AG04449 (cell line): ENCODE measurements at regions not wholly inside any gene's neighbourhood (a gene's known extent, or its start where the extent isn't known, plus 50 kb on each side); places are given as distances from the start of the nearest gene placed in this dataset.

Source experiments
- CTCF ChIA-PET: fragments of 350-600 bp; formaldehyde crosslinking; extraction: SDS; loops from one replicate; lab custom pipeline; 2021; ENCODE audit warnings: antibody characterized with exemption; lab: Yijun Ruan, JAX
- POLR2A ChIA-PET: fragments of 400-600, 350-600 bp; formaldehyde crosslinking; extraction: SDS; loops from one replicate; lab custom pipeline; 2020; ENCODE audit warnings: antibody characterized with exemption, inconsistent platforms; lab: Yijun Ruan, JAX
- DNase-seq: peaks from one replicate; pipeline ENCODE4 v3.0.0-alpha.2; 2010; ENCODE audit warnings: low read depth, low spot score
- H3K4me3 ChIP-seq: 2 replicates; pipeline ENCODE4 v1.5.1; 2011; ENCODE audit warnings: low read depth, mild to moderate bottlenecking, control low read depth, low read length
- TF ChIP-seq, protein P1 (sequence below): IDR thresholded peaks from one replicate; pipeline ENCODE4 v1.5.1; 2011; ENCODE audit warnings: mild to moderate bottlenecking, moderate library complexity, low read length, control low read depth, inconsistent platforms; ENCODE audit not compliant: insufficient read depth; ENCODE audit errors: missing control alignments

DNA sequence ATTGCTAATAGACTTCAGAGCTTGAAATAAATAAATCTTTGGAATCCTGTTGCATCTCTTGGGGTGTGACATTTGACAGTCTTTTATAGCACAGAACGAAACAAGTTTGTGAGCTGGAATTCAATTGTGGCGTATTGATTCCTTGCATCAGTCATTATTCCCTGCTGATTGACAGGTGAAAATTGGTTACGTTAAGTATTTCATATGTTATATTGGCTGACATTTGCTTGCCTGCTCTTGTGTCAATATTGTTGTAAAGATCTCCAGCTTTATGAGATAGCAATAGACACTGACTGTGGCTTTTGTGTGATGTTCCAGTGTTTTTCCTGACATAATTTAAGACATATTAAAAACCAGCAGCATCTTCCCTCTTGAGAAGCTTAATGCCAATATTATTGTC, 644.4 kb upstream of the FAM241A start:
- no peak overlapping the region for H3K4me3 ChIP-seq
- TF ChIP-seq, protein P1, sequence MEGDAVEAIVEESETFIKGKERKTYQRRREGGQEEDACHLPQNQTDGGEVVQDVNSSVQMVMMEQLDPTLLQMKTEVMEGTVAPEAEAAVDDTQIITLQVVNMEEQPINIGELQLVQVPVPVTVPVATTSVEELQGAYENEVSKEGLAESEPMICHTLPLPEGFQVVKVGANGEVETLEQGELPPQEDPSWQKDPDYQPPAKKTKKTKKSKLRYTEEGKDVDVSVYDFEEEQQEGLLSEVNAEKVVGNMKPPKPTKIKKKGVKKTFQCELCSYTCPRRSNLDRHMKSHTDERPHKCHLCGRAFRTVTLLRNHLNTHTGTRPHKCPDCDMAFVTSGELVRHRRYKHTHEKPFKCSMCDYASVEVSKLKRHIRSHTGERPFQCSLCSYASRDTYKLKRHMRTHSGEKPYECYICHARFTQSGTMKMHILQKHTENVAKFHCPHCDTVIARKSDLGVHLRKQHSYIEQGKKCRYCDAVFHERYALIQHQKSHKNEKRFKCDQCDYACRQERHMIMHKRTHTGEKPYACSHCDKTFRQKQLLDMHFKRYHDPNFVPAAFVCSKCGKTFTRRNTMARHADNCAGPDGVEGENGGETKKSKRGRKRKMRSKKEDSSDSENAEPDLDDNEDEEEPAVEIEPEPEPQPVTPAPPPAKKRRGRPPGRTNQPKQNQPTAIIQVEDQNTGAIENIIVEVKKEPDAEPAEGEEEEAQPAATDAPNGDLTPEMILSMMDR, result no peak
- CTCF ChIA-PET, result no interaction called here
- POLR2A ChIA-PET, result no interaction called here
- no peak for DNase-seq

DNA sequence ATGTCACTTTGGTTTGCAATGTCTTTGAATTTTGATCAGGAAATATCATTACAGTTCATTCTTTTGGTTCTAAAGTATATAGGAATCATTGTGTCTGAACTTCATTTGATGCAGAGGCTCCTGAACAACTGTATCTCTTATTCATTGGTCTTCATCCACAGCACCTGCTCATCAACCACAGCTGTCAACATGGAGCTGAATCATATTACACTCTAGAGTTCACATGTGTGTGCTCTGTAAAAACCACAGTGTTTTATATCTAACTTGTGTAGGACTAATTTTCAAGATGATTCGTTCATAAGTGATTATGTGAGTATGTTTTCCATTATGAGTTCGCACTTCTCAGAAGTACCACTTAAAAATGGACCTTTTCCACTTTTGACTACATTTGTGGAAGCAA, 643.3 kb upstream of the FAM241A start:
- POLR2A ChIA-PET, result no interaction called here
- DNase-seq, result no peak
- CTCF ChIA-PET, result no interaction called here
- TF ChIP-seq, protein P1, result no peak
- H3K4me3 ChIP-seq, result no peak overlapping the region

DNA sequence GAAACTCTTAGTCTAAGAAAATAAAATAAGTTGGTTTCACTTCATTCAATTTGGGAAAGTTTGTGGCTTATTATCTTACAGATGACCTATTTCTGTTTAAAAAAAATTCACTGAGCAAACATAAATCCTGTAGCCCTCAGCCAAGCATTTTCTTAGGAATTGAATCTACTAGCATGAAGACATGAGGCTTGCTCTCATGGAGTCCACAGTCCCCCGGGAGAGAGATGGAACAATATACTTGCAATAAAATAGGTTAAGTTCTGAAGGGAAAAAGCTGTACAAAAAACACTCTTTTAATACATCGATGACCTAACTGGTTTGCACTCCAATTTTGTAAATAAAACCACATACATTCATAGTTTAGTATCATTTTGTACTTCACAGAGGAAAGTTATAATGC, 642.6 kb upstream of the FAM241A start:
- H3K4me3 ChIP-seq, result no peak overlapping the region
- no peak for DNase-seq
- ChIA-PET CTCF (no interaction called here), POLR2A (no interaction called here)
- TF ChIP-seq, protein P1, result no peak

DNA sequence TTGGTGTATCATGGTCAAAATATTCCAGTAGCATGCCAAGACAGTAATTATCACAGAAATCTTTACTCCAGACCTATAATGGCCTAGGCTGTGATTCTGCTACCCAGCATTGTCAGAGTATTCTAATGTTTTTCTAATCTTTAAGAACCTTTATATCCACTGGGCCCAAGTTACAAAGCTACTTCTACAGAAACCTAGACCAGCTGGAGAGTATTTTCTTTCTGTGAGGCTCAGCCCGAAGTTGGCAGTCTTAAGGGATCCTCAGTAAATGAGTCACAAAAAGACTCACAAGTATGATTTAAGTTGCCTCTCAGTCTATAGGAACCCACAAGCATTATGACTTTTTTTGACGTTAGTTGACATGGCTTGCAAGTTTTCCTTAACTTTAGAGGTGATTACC, 638.5 kb upstream of the FAM241A start:
- DNase-seq, result peak; percentile 69
- CTCF ChIA-PET, result interaction anchor here (0.7 kb wide), 1 partner anchor 37 kb away, joined by 3 read pairs; no protein-coding TSS in a partner anchor
- H3K4me3 ChIP-seq, result no peak overlapping the region
- TF ChIP-seq, protein P1, result no peak
- POLR2A ChIA-PET, result interaction anchor here (0.5 to 1.0 kb wide), 2 partner anchors 23 to 25 kb away, joined by 3 to 5 read pairs; no protein-coding TSS in a partner anchor

DNA sequence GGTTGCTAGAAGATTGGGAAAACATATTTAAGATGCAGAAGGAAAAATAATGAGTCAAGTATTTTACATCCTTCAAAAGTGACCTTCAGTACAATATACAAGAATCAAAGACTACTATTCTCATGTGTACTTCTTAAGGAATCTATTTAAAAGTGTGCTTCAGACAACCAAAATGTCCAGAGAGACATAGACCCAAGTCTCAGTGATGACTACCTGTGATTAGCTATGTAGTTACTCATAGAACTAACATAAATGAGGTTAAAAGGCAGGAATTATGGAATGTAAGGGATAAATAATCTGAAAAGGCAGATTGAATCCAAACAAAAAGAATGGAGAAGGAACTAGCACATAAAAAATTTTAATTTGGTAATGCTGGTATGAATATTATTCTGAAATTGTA, 634.7 kb upstream of the FAM241A start:
- ChIA-PET CTCF (interaction anchor here (0.8 kb wide), 2 partner anchors 93 to 230 kb away, joined by 3 to 4 read pairs; no protein-coding TSS in a partner anchor), POLR2A (no interaction called here)
- no peak for DNase-seq
- TF ChIP-seq, protein P1, result no peak
- H3K4me3 ChIP-seq, result no peak overlapping the region

DNA sequence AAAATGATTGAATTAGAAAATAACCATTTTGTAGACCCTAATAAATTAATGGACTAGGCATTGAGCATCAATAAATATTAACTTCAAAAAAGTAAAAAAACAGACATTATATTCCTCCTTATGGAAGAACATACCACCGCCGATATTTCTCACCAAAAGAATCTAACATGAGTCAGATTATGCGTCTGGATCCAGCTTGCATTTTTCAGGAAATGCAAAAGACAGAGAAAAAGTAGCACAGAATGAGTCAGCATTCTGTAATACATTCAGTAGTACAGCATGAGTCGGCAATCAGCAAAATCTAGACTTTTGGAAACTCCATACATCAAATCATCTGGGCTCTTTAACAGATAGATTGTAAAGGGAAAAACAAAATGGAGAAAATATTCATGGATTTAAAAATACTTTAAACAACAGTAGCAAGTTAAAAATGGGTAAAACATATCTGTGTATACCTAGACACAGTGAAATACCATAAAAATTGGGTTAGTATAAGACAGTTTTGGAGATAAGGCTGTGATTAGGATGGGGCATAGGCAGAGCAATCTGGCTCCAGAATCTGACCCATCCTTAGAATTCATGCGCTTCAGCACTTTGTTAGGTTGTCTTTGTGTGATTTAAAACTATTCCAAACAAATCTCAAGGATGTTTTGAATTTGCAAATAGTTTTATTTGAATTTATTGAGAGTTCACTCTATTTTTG, 633.0 kb upstream of the FAM241A start:
- POLR2A ChIA-PET, result no interaction called here
- CTCF ChIA-PET, result no interaction called here
- peak; percentile 75 for DNase-seq
- H3K4me3 ChIP-seq, result no peak overlapping the region
- TF ChIP-seq, protein P1, result no peak
